ENCODE measurements at regions not wholly inside any gene's neighbourhood (a gene's known extent, or its start where the extent isn't known, plus 50 kb on each side); places are given as distances from the start of the nearest gene placed in this dataset.

DNA sequence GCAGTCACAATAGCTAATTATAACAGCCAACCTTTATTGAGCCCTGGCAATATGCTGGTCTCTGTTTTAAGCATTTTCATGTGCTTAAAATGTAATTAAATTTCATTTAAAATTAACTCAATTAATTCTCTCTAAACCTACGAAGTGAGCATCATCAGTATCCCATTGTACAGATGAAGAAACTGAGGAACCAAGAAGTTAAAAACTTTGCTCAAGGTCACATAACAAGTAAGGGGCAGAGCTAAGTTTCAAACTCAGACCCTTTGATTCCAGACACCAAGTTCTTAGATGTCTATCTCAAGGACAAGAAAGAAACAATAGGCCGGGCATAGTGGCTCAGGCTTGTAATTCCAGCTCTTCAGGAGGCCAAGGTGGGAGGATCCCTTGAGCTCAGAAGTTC is 55.9 kb upstream of the NFKB1 start:
- no peak for TF ChIP-seq CTCF (CRISPR knock-in tag; IDR thresholded peaks at IDR 0.05)
- no peak for TF ChIP-seq MAFK (conservative IDR thresholded peaks at IDR 0.05 in 1 of 2, IDR thresholded peaks at IDR 0.05 in 1 of 2; ENCODE audit: low read length in 2 of 2)
- TF ChIP-seq ZNF557 (CRISPR knock-in tag; IDR thresholded peaks at IDR 0.05) = no peak
- no peak for TF ChIP-seq MEIS2 (CRISPR knock-in tag; IDR thresholded peaks at IDR 0.05)
- no peak for TF ChIP-seq CEBPB (IDR thresholded peaks at IDR 0.05; ENCODE audit: borderline replicate concordance, low read depth, low read length)
- TF ChIP-seq TARDBP (CRISPR knock-in tag; IDR thresholded peaks at IDR 0.05) = no peak
- no peak for TF ChIP-seq SRF (IDR thresholded peaks at IDR 0.05; ENCODE audit: low read depth, low read length)
- no peak for TF ChIP-seq TCF12 (IDR thresholded peaks at IDR 0.05)
- no peak for TF ChIP-seq TCF12 (CRISPR knock-in tag; IDR thresholded peaks at IDR 0.05)
- TF ChIP-seq, protein P1, sequence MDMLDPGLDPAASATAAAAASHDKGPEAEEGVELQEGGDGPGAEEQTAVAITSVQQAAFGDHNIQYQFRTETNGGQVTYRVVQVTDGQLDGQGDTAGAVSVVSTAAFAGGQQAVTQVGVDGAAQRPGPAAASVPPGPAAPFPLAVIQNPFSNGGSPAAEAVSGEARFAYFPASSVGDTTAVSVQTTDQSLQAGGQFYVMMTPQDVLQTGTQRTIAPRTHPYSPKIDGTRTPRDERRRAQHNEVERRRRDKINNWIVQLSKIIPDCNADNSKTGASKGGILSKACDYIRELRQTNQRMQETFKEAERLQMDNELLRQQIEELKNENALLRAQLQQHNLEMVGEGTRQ (IDR thresholded peaks at IDR 0.05; ENCODE audit: low read depth, low read length) = no peak
- TF ChIP-seq, protein P1 (CRISPR knock-in tag; IDR thresholded peaks at IDR 0.05; ENCODE audit: borderline replicate concordance) = no peak

Data from HepG2 (cell line).